ENCODE measurements at regions not wholly inside any gene's neighbourhood (a gene's known extent, or its start where the extent isn't known, plus 50 kb on each side); places are given as distances from the start of the nearest gene placed in this dataset.

- Histone ChIP-seq H3K27ac (no peak overlapping the region), H3K27me3 (replicated peaks) (no peaks in the 10 kb centered on the region), H3K36me3 (replicated peaks) (no peaks in the 10 kb centered on the region), H3K4me3 (ENCODE audit: low read depth, low read length) (no peak overlapping the region)
- no peak for DNase-seq
- in situ Hi-C loops (cut with HindIII; ENCODE audit: low pct_ligation_motif_present, low sequenced_read_pairs), result no loop called here
- TF ChIP-seq, protein P1, sequence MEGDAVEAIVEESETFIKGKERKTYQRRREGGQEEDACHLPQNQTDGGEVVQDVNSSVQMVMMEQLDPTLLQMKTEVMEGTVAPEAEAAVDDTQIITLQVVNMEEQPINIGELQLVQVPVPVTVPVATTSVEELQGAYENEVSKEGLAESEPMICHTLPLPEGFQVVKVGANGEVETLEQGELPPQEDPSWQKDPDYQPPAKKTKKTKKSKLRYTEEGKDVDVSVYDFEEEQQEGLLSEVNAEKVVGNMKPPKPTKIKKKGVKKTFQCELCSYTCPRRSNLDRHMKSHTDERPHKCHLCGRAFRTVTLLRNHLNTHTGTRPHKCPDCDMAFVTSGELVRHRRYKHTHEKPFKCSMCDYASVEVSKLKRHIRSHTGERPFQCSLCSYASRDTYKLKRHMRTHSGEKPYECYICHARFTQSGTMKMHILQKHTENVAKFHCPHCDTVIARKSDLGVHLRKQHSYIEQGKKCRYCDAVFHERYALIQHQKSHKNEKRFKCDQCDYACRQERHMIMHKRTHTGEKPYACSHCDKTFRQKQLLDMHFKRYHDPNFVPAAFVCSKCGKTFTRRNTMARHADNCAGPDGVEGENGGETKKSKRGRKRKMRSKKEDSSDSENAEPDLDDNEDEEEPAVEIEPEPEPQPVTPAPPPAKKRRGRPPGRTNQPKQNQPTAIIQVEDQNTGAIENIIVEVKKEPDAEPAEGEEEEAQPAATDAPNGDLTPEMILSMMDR (IDR thresholded peaks at IDR 0.05; ENCODE audit: low read depth, low read length, missing control alignments), result no peak
Observed at GRCh38 chr12:74349925-74350324, 187.7 kb upstream of the ATXN7L3B start.

- TF ChIP-seq, protein P1 (IDR thresholded peaks at IDR 0.05; ENCODE audit: low read depth, low read length, missing control alignments), result peak; percentile 74
- in situ Hi-C loops (cut with HindIII; ENCODE audit: low pct_ligation_motif_present, low sequenced_read_pairs), result no loop called here
- Histone ChIP-seq H3K27ac (no peak overlapping the region), H3K27me3 (replicated peaks) (no peaks in the 10 kb centered on the region), H3K36me3 (replicated peaks) (no peaks in the 10 kb centered on the region), H3K4me3 (ENCODE audit: low read depth, low read length) (no peak overlapping the region)
- peak; percentile 43 for DNase-seq
Observed at GRCh38 chr12:74365178-74365964, 172.3 kb upstream of the ATXN7L3B start.

GRCh38 chr12:74370608-74371216, 166.9 kb upstream of the ATXN7L3B start:
- no peaks in the 10 kb centered on the region for H3K27me3 ChIP-seq (replicated peaks)
- DNase-seq, result no peak
- H3K27ac ChIP-seq, result no peak overlapping the region
- no peaks in the 10 kb centered on the region for H3K36me3 ChIP-seq (replicated peaks)
- H3K4me3 ChIP-seq (ENCODE audit: low read depth, low read length), result no peak overlapping the region
- TF ChIP-seq, protein P1 (IDR thresholded peaks at IDR 0.05; ENCODE audit: low read depth, low read length, missing control alignments), result no peak
- in situ Hi-C loops (cut with HindIII; ENCODE audit: low pct_ligation_motif_present, low sequenced_read_pairs), result no loop called here

DNA sequence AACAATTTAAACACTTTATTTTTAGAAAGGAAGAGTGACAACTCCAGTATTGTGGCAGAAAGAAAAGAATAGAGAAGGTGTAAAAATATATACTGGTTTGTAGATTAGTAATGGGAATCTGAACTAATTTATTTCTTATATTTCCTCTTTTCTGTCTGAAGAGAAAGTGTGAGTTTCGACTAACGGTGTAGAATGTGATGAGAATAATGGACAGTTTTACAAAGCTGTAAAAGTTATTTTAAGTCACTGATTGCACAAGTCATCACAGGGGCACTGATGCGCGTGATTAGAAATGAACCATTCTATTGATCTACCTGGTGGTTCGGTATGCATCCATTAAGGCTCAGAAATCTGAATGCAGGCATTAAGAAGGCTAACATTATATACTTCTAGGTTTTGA, 158.5 kb upstream of the ATXN7L3B start:
- no peak overlapping the region for H3K27ac ChIP-seq
- TF ChIP-seq, protein P1 (IDR thresholded peaks at IDR 0.05; ENCODE audit: low read depth, low read length, missing control alignments), result no peak

DNA sequence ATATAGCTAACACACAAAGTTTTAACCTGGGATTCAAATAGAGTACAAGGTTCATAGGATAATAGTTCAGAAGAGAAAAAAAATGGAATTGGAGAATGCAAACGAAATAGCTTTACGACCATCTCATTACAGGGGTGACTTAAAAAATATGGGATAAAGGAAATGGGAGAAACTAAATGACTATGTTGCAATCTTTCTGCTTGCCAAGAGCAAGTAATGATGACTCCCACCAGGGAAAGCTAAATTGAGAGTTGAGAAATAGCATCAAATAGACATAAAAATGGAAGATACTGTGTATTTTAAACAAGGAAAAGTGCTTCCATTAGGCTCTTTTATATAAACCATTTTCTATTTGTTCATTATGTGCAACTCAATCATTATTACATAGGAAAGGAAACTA, 155.7 kb upstream of the ATXN7L3B start:
- TF ChIP-seq, protein P1 (IDR thresholded peaks at IDR 0.05; ENCODE audit: low read depth, low read length, missing control alignments), result no peak
- in situ Hi-C loops (cut with HindIII; ENCODE audit: low pct_ligation_motif_present, low sequenced_read_pairs), result no loop called here
- H3K4me3 ChIP-seq (ENCODE audit: low read depth, low read length), result no peak overlapping the region
- H3K27ac ChIP-seq, result no peak overlapping the region
- no peak for DNase-seq
- no peaks in the 10 kb centered on the region for H3K36me3 ChIP-seq (replicated peaks)
- no peaks in the 10 kb centered on the region for H3K27me3 ChIP-seq (replicated peaks)

More for the DNA sequence above, 158.5 kb upstream of the ATXN7L3B start:
- no peak for DNase-seq
- in situ Hi-C loops (cut with HindIII; ENCODE audit: low pct_ligation_motif_present, low sequenced_read_pairs), result no loop called here
- Histone ChIP-seq H3K36me3 (replicated peaks) (no peaks in the 10 kb centered on the region), H3K27me3 (replicated peaks) (no peaks in the 10 kb centered on the region), H3K4me3 (ENCODE audit: low read depth, low read length) (no peak overlapping the region)

Measured in brain microvascular endothelial cell (primary cell).